ENCODE measurements at regions not wholly inside any gene's neighbourhood (a gene's known extent, or its start where the extent isn't known, plus 50 kb on each side); places are given as distances from the start of the nearest gene placed in this dataset.

DNA sequence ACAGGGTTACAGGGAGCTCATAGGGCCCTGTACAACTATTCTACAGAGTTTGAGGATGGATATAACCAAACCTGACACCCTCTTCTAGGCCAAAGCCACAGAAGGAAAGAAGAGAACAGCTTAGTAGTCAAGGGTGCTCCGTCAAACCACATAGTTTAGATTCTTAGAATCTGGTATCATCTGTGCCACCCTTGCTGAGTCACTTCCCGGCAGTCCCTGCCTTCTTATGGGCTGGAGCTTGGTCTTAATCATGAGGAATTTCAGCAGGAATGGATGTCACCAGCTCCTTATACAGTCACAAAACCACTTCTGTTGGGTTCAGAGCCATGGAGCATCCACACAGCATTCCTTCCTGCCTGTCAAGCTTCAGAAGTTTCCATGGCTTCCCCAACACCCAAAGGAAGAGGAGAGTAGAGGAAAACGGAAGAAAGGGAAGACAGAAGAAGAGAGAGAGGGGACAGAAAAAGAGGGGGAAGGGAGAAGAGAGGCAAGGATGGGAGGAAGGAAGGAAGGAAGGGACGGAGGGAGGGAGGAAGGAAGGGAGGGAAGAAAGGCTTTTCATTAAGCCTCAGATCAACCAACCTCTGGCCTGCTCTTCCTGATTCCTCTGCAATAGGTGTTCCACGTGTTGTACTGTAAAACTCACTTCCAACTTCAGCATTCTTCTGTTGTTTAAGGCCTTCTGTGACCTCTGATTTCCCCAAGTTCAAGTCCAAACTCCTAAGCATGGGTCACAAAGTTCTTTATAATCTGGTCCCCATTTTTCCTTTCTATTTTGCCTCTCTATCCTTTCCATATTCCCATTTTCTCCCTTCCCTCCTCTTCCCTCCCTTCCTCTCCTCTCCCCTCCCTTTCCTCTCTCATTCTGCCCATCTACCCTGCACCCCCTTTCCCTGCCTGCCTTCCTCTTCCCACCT lies 246.1 kb upstream of the TNP1 start:
- intact Hi-C loops (cut with micrococcal nuclease; ENCODE audit: unreplicated experiment): no loop called here
- Histone ChIP-seq H3K27me3 (replicated peaks; ENCODE audit: insufficient read depth, low read depth, low read length, poor library complexity) (no peaks in the 10 kb centered on the region), H3K9me3 (ENCODE audit: low read depth, low read length, poor library complexity, severe bottlenecking) (no peaks in the 10 kb centered on the region), H3K36me3 (ENCODE audit: insufficient read depth, low read length, poor library complexity, severe bottlenecking) (no peaks in the 10 kb centered on the region), H3K4me3 (ENCODE audit: low read depth, low read length, poor library complexity, severe bottlenecking) (no peak overlapping the region), H3K4me1 (ENCODE audit: insufficient read depth, low read length, poor library complexity, severe bottlenecking) (no peaks in the 10 kb centered on the region), H3K27ac (ENCODE audit: low read depth, low read length, poor library complexity, severe bottlenecking) (no peak overlapping the region)
- TF ChIP-seq, protein P1, sequence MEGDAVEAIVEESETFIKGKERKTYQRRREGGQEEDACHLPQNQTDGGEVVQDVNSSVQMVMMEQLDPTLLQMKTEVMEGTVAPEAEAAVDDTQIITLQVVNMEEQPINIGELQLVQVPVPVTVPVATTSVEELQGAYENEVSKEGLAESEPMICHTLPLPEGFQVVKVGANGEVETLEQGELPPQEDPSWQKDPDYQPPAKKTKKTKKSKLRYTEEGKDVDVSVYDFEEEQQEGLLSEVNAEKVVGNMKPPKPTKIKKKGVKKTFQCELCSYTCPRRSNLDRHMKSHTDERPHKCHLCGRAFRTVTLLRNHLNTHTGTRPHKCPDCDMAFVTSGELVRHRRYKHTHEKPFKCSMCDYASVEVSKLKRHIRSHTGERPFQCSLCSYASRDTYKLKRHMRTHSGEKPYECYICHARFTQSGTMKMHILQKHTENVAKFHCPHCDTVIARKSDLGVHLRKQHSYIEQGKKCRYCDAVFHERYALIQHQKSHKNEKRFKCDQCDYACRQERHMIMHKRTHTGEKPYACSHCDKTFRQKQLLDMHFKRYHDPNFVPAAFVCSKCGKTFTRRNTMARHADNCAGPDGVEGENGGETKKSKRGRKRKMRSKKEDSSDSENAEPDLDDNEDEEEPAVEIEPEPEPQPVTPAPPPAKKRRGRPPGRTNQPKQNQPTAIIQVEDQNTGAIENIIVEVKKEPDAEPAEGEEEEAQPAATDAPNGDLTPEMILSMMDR (conservative IDR thresholded peaks at IDR 0.05; ENCODE audit: low read depth, low read length): no peak
- TF ChIP-seq EZH2 (IDR thresholded peaks at IDR 0.05; ENCODE audit: borderline replicate concordance, low read depth, low read length, poor library complexity, severe bottlenecking): no peak
- peak; percentile 60 for DNase-seq (ENCODE audit: low spot score)
- ChIA-PET POLR2A (ENCODE audit: low non-redundant PET) (no interaction called here), CTCF (interaction anchor here (0.5 to 0.7 kb wide), 2 partner anchors 16 to 423 kb away, joined by 4 to 7 read pairs; no protein-coding TSS in a partner anchor)
- BruUV-seq (replicated peaks): no TSS peak

DNA sequence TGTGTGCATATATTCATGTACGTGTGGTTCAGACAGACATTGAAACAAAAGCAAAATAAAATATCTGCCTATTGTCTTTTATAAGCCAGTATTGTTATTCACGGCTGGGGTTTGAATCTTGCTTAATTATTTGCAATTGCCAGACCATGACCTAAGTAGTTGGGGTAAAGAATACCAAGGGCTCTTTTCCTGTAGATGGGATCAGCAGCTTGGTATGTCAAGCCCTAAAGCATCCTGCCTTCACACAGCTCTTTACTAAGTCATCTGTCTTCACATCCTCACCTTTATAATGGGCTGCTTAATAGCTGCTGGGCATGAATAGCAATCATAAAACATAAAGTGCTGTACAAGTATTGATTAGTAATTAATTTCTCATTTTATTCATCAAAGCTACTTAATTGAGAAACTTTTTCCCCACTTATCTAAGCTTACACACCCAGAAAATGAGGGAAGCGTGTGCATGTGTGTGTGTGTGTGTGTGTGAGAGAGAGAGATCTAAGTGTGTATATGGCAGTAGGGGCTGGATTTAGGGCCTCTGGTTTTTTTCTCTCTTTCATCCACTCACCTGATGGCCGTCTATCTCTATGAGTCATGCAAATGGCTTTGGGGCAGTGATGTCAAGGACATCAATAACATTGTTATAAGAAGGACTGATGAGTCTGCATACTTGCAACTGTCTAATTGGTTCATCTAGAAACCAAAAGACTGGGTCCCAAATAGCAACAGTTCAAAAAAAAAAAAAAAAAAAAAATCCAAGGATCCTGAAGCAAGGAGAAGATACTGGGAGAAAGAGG lies 244.1 kb upstream of the TNP1 start:
- H3K36me3 ChIP-seq (ENCODE audit: insufficient read depth, low read length, poor library complexity, severe bottlenecking): no peaks in the 10 kb centered on the region
- TF ChIP-seq EZH2 (IDR thresholded peaks at IDR 0.05; ENCODE audit: borderline replicate concordance, low read depth, low read length, poor library complexity, severe bottlenecking): no peak
- TF ChIP-seq, protein P1 (conservative IDR thresholded peaks at IDR 0.05; ENCODE audit: low read depth, low read length): no peak
- CTCF ChIA-PET: no interaction called here
- intact Hi-C loops (cut with micrococcal nuclease; ENCODE audit: unreplicated experiment): no loop called here
- no peak for DNase-seq (ENCODE audit: low spot score)
- no peaks in the 10 kb centered on the region for H3K9me3 ChIP-seq (ENCODE audit: low read depth, low read length, poor library complexity, severe bottlenecking)
- no peaks in the 10 kb centered on the region for H3K4me1 ChIP-seq (ENCODE audit: insufficient read depth, low read length, poor library complexity, severe bottlenecking)
- POLR2A ChIA-PET (ENCODE audit: low non-redundant PET): no interaction called here
- BruUV-seq (replicated peaks): no TSS peak
- no peak overlapping the region for H3K4me3 ChIP-seq (ENCODE audit: low read depth, low read length, poor library complexity, severe bottlenecking)
- H3K27ac ChIP-seq (ENCODE audit: low read depth, low read length, poor library complexity, severe bottlenecking): no peak overlapping the region
- H3K27me3 ChIP-seq (replicated peaks; ENCODE audit: insufficient read depth, low read depth, low read length, poor library complexity): no peaks in the 10 kb centered on the region

- H3K27me3 ChIP-seq (replicated peaks; ENCODE audit: insufficient read depth, low read depth, low read length, poor library complexity): no peaks in the 10 kb centered on the region
- no TSS peak for BruUV-seq (replicated peaks)
- no peak for DNase-seq (ENCODE audit: low spot score)
- no peak overlapping the region for H3K4me3 ChIP-seq (ENCODE audit: low read depth, low read length, poor library complexity, severe bottlenecking)
- CTCF ChIA-PET: no interaction called here
- no peak overlapping the region for H3K27ac ChIP-seq (ENCODE audit: low read depth, low read length, poor library complexity, severe bottlenecking)
- TF ChIP-seq, protein P1 (conservative IDR thresholded peaks at IDR 0.05; ENCODE audit: low read depth, low read length): no peak
- TF ChIP-seq EZH2 (IDR thresholded peaks at IDR 0.05; ENCODE audit: borderline replicate concordance, low read depth, low read length, poor library complexity, severe bottlenecking): no peak
- no peaks in the 10 kb centered on the region for H3K9me3 ChIP-seq (ENCODE audit: low read depth, low read length, poor library complexity, severe bottlenecking)
- H3K4me1 ChIP-seq (ENCODE audit: insufficient read depth, low read length, poor library complexity, severe bottlenecking): no peaks in the 10 kb centered on the region
- intact Hi-C loops (cut with micrococcal nuclease; ENCODE audit: unreplicated experiment): no loop called here
- H3K36me3 ChIP-seq (ENCODE audit: insufficient read depth, low read length, poor library complexity, severe bottlenecking): no peaks in the 10 kb centered on the region
- POLR2A ChIA-PET (ENCODE audit: low non-redundant PET): no interaction called here
Measured at GRCh38 chr2:217102956-217103355, 243.1 kb upstream of the TNP1 start.
